ENCODE measurements at regions not wholly inside any gene's neighbourhood (a gene's known extent, or its start where the extent isn't known, plus 50 kb on each side); places are given as distances from the start of the nearest gene placed in this dataset.

GRCh38 chr15:70259640-70260508 lies 162.2 kb upstream of the TLE3 start:
- peak; percentile 12; the same call in 1 of the 2 replicates for TF ChIP-seq CTCF (IDR thresholded peaks at IDR 0.05; ENCODE audit: borderline replicate concordance, insufficient read depth, low read depth, low read length)
- no peak overlapping the region for H3K4me3 ChIP-seq (ENCODE audit: low read depth, low read length)

- no peak overlapping the region for H3K4me3 ChIP-seq (ENCODE audit: low read depth, low read length)
- TF ChIP-seq CTCF (IDR thresholded peaks at IDR 0.05; ENCODE audit: borderline replicate concordance, insufficient read depth, low read depth, low read length) = no peak
These were observed 161.3 kb upstream of the TLE3 start for GRCh38 chr15:70259028-70259424.

- no peak for TF ChIP-seq CTCF (IDR thresholded peaks at IDR 0.05; ENCODE audit: borderline replicate concordance, insufficient read depth, low read depth, low read length)
These were observed 160.8 kb upstream of the TLE3 start for GRCh38 chr15:70258369-70259027.

GRCh38 chr15:70257573-70258248 lies 160.0 kb upstream of the TLE3 start:
- TF ChIP-seq CTCF (IDR thresholded peaks at IDR 0.05; ENCODE audit: borderline replicate concordance, insufficient read depth, low read depth, low read length) = no peak
- H3K4me3 ChIP-seq (ENCODE audit: low read depth, low read length) = no peak overlapping the region

More at GRCh38 chr15:70258369-70259027, 160.8 kb upstream of the TLE3 start:
- H3K4me3 ChIP-seq (ENCODE audit: low read depth, low read length) = no peak overlapping the region

- no peak for TF ChIP-seq CTCF (IDR thresholded peaks at IDR 0.05; ENCODE audit: borderline replicate concordance, insufficient read depth, low read depth, low read length)
- no peak overlapping the region for H3K4me3 ChIP-seq (ENCODE audit: low read depth, low read length)
These were observed 159.3 kb upstream of the TLE3 start for GRCh38 chr15:70257047-70257446.

GRCh38 chr15:70254311-70254869 lies 156.7 kb upstream of the TLE3 start:
- TF ChIP-seq CTCF (IDR thresholded peaks at IDR 0.05; ENCODE audit: borderline replicate concordance, insufficient read depth, low read depth, low read length) = no peak
- no peak overlapping the region for H3K4me3 ChIP-seq (ENCODE audit: low read depth, low read length)

Data from GM12875 (cell line).